ENCODE measurements at regions not wholly inside any gene's neighbourhood (a gene's known extent, or its start where the extent isn't known, plus 50 kb on each side); places are given as distances from the start of the nearest gene placed in this dataset.

- Mint-ChIP-seq H3K36me3 (no peaks in the 10 kb centered on the region), H3K27ac (no peak overlapping the region), H3K4me1 (no peaks in the 10 kb centered on the region), H3K4me3 (no peak overlapping the region), H3K27me3 (no peaks in the 10 kb centered on the region), H3K9me3 (no peaks in the 10 kb centered on the region)
These were observed 218.3 kb upstream of the IER5L start for GRCh38 chr9:129396365-129396708.

GRCh38 chr9:129395633-129396364 is 217.7 kb upstream of the IER5L start:
- H3K4me3 Mint-ChIP-seq, result no peak overlapping the region
- no peaks in the 10 kb centered on the region for H3K27me3 Mint-ChIP-seq
- H3K9me3 Mint-ChIP-seq, result no peaks in the 10 kb centered on the region
- no peaks in the 10 kb centered on the region for H3K4me1 Mint-ChIP-seq
- H3K36me3 Mint-ChIP-seq, result no peaks in the 10 kb centered on the region
- no peak overlapping the region for H3K27ac Mint-ChIP-seq

GRCh38 chr9:129394886-129395279 is 216.8 kb upstream of the IER5L start:
- Mint-ChIP-seq H3K27me3 (no peaks in the 10 kb centered on the region), H3K36me3 (no peaks in the 10 kb centered on the region), H3K9me3 (no peaks in the 10 kb centered on the region), H3K27ac (no peak overlapping the region), H3K4me3 (no peak overlapping the region), H3K4me1 (no peaks in the 10 kb centered on the region)

GRCh38 chr9:129394061-129394885 is 216.2 kb upstream of the IER5L start:
- H3K27me3 Mint-ChIP-seq, result no peaks in the 10 kb centered on the region
- no peaks in the 10 kb centered on the region for H3K36me3 Mint-ChIP-seq
- no peaks in the 10 kb centered on the region for H3K9me3 Mint-ChIP-seq
- H3K27ac Mint-ChIP-seq, result no peak overlapping the region
- no peak overlapping the region for H3K4me3 Mint-ChIP-seq
- H3K4me1 Mint-ChIP-seq, result no peaks in the 10 kb centered on the region

GRCh38 chr9:129393064-129393463 is 215.0 kb upstream of the IER5L start:
- Mint-ChIP-seq H3K36me3 (no peaks in the 10 kb centered on the region), H3K9me3 (no peaks in the 10 kb centered on the region), H3K27me3 (no peaks in the 10 kb centered on the region), H3K4me3 (no peak overlapping the region), H3K4me1 (no peaks in the 10 kb centered on the region), H3K27ac (no peak overlapping the region)

GRCh38 chr9:129392093-129392541 is 214.1 kb upstream of the IER5L start:
- Mint-ChIP-seq H3K4me3 (no peak overlapping the region), H3K27ac (no peak overlapping the region), H3K9me3 (no peaks in the 10 kb centered on the region), H3K27me3 (no peaks in the 10 kb centered on the region), H3K4me1 (no peaks in the 10 kb centered on the region), H3K36me3 (no peaks in the 10 kb centered on the region)

GRCh38 chr9:129391221-129391661 is 213.2 kb upstream of the IER5L start:
- no peak overlapping the region for H3K4me3 Mint-ChIP-seq
- H3K9me3 Mint-ChIP-seq, result no peaks in the 10 kb centered on the region
- H3K27ac Mint-ChIP-seq, result no peak overlapping the region
- no peaks in the 10 kb centered on the region for H3K27me3 Mint-ChIP-seq
- H3K4me1 Mint-ChIP-seq, result no peaks in the 10 kb centered on the region
- no peaks in the 10 kb centered on the region for H3K36me3 Mint-ChIP-seq

GRCh38 chr9:129390541-129390940 is 212.5 kb upstream of the IER5L start:
- Mint-ChIP-seq H3K27ac (no peak overlapping the region), H3K4me1 (no peaks in the 10 kb centered on the region), H3K27me3 (no peaks in the 10 kb centered on the region), H3K4me3 (no peak overlapping the region), H3K9me3 (no peaks in the 10 kb centered on the region), H3K36me3 (no peaks in the 10 kb centered on the region)

- H3K27me3 Mint-ChIP-seq, result no peaks in the 10 kb centered on the region
- no peaks in the 10 kb centered on the region for H3K36me3 Mint-ChIP-seq
- H3K4me3 Mint-ChIP-seq, result no peak overlapping the region
- H3K9me3 Mint-ChIP-seq, result no peaks in the 10 kb centered on the region
- H3K27ac Mint-ChIP-seq, result no peak overlapping the region
- H3K4me1 Mint-ChIP-seq, result peaks cover 14% of the 10 kb centered on the region
These were observed 209.8 kb upstream of the IER5L start for GRCh38 chr9:129387822-129388221.

- no peaks in the 10 kb centered on the region for H3K9me3 Mint-ChIP-seq
- H3K4me3 Mint-ChIP-seq, result no peak overlapping the region
- no peaks in the 10 kb centered on the region for H3K27me3 Mint-ChIP-seq
- no peak overlapping the region for H3K27ac Mint-ChIP-seq
- no peaks in the 10 kb centered on the region for H3K36me3 Mint-ChIP-seq
- H3K4me1 Mint-ChIP-seq, result peaks cover 14% of the 10 kb centered on the region
These were observed 208.7 kb upstream of the IER5L start for GRCh38 chr9:129386812-129387177.

GRCh38 chr9:129385211-129385934 is 207.3 kb upstream of the IER5L start:
- no peaks in the 10 kb centered on the region for H3K36me3 Mint-ChIP-seq
- no peaks in the 10 kb centered on the region for H3K27me3 Mint-ChIP-seq
- peak overlapping the region; percentile 77 for H3K4me3 Mint-ChIP-seq
- no peak overlapping the region for H3K27ac Mint-ChIP-seq
- peaks cover 14% of the 10 kb centered on the region for H3K4me1 Mint-ChIP-seq
- H3K9me3 Mint-ChIP-seq, result no peaks in the 10 kb centered on the region

GRCh38 chr9:129384491-129385210 is 206.6 kb upstream of the IER5L start:
- Mint-ChIP-seq H3K4me3 (peak overlapping the region; percentile 77), H3K27me3 (no peaks in the 10 kb centered on the region), H3K27ac (peak overlapping the region; percentile 81), H3K36me3 (no peaks in the 10 kb centered on the region), H3K4me1 (peaks cover 14% of the 10 kb centered on the region), H3K9me3 (no peaks in the 10 kb centered on the region)

- H3K36me3 Mint-ChIP-seq, result no peaks in the 10 kb centered on the region
- peak overlapping the region; percentile 81 for H3K27ac Mint-ChIP-seq
- H3K4me1 Mint-ChIP-seq, result peaks cover 14% of the 10 kb centered on the region
- no peaks in the 10 kb centered on the region for H3K9me3 Mint-ChIP-seq
- H3K27me3 Mint-ChIP-seq, result no peaks in the 10 kb centered on the region
- peak overlapping the region; percentile 77 for H3K4me3 Mint-ChIP-seq
These were observed 205.8 kb upstream of the IER5L start for GRCh38 chr9:129383561-129384490.

GRCh38 chr9:129383019-129383560 is 205.0 kb upstream of the IER5L start:
- no peaks in the 10 kb centered on the region for H3K27me3 Mint-ChIP-seq
- no peak overlapping the region for H3K27ac Mint-ChIP-seq

More at GRCh38 chr9:129383019-129383560, 205.0 kb upstream of the IER5L start:
- Mint-ChIP-seq H3K4me3 (peak overlapping the region; percentile 77), H3K4me1 (peaks cover 14% of the 10 kb centered on the region), H3K36me3 (no peaks in the 10 kb centered on the region), H3K9me3 (no peaks in the 10 kb centered on the region)

Measured in activated naive CD4-positive, alpha-beta T cell treated with anti-CD3 and anti-CD28 coated beads, Interleukin-2, amount 50 U/mL, for 24 hours (primary cell).